NT2/D1 (cell line): ENCODE measurements at regions not wholly inside any gene's neighbourhood (a gene's known extent, or its start where the extent isn't known, plus 50 kb on each side); places are given as distances from the start of the nearest gene placed in this dataset.

Experiments used
- YY1 ChIP-seq: IDR thresholded peaks from 2 replicates; pipeline ENCODE4 v1.6.1; 2011; ENCODE audit not compliant: insufficient read length, insufficient read depth
- ZNF274 ChIP-seq: IDR thresholded peaks from 2 replicates; pipeline ENCODE4 v1.6.1; 2011; ENCODE audit warnings: mild to moderate bottlenecking, low read depth, low read length

GRCh38 chr10:118397391-118397790, 55.3 kb upstream of the FAM204A start:
- no peak for TF ChIP-seq ZNF274
- TF ChIP-seq YY1 = no peak
